ENCODE measurements at regions not wholly inside any gene's neighbourhood (a gene's known extent, or its start where the extent isn't known, plus 50 kb on each side); places are given as distances from the start of the nearest gene placed in this dataset.

GRCh38 chr11:104661901-104662300 lies 236.4 kb downstream of the CASP12 start:
- intact Hi-C loops (cut with DNase I): no loop called here

GRCh38 chr11:104661471-104661870 lies 236.8 kb downstream of the CASP12 start:
- Histone ChIP-seq H3K27ac (no peak overlapping the region), H3K36me3 (no peaks in the 10 kb centered on the region), H3K4me1 (no peaks in the 10 kb centered on the region), H3K9me3 (no peaks in the 10 kb centered on the region), H3K4me3 (no peak overlapping the region), H3K27me3 (no peaks in the 10 kb centered on the region)
- DNase-seq: no peak
- intact Hi-C loops (cut with DNase I): no loop called here
- WGBS, 2 donors: 80 to 84% methylated on average over 5 of the region's 5 CpGs
- TF ChIP-seq POLR2A (IDR thresholded peaks at IDR 0.05): no peak
- no peak for TF ChIP-seq POLR2AphosphoS5 (IDR thresholded peaks at IDR 0.05)

More at GRCh38 chr11:104661901-104662300, 236.4 kb downstream of the CASP12 start:
- WGBS, 2 donors: 70 to 87% methylated on average over 1 of the region's 1 CpG
- H3K27ac ChIP-seq: no peak overlapping the region
- TF ChIP-seq POLR2A (IDR thresholded peaks at IDR 0.05) (no peak), EP300 (IDR thresholded peaks at IDR 0.05) (no peak), POLR2AphosphoS5 (IDR thresholded peaks at IDR 0.05) (no peak), CTCF (IDR thresholded peaks at IDR 0.05) (no peak)
- H3K27me3 ChIP-seq: no peaks in the 10 kb centered on the region
- H3K9me3 ChIP-seq: no peaks in the 10 kb centered on the region
- H3K36me3 ChIP-seq: no peaks in the 10 kb centered on the region
- DNase-seq: no peak
- no peaks in the 10 kb centered on the region for H3K4me1 ChIP-seq
- no peak overlapping the region for H3K4me3 ChIP-seq

GRCh38 chr11:104658177-104658576 lies 240.1 kb downstream of the CASP12 start:
- H3K27ac ChIP-seq: no peak overlapping the region
- intact Hi-C loops (cut with DNase I): no loop called here
- TF ChIP-seq CTCF (IDR thresholded peaks at IDR 0.05) (no peak), EP300 (IDR thresholded peaks at IDR 0.05) (no peak), POLR2AphosphoS5 (IDR thresholded peaks at IDR 0.05) (no peak), POLR2A (IDR thresholded peaks at IDR 0.05) (no peak)
- H3K9me3 ChIP-seq: no peaks in the 10 kb centered on the region
- H3K36me3 ChIP-seq: no peaks in the 10 kb centered on the region
- H3K27me3 ChIP-seq: no peaks in the 10 kb centered on the region
- WGBS, 2 donors: 73 to 83% methylated on average over 3 of the region's 3 CpGs
- no peaks in the 10 kb centered on the region for H3K4me1 ChIP-seq
- H3K4me3 ChIP-seq: no peak overlapping the region
- DNase-seq: no peak

- Histone ChIP-seq H3K36me3 (no peaks in the 10 kb centered on the region), H3K27me3 (no peaks in the 10 kb centered on the region), H3K27ac (no peak overlapping the region), H3K4me3 (no peak overlapping the region), H3K4me1 (no peaks in the 10 kb centered on the region), H3K9me3 (no peaks in the 10 kb centered on the region)
- DNase-seq: no peak
- TF ChIP-seq POLR2A (IDR thresholded peaks at IDR 0.05): no peak
- no peak for TF ChIP-seq EP300 (IDR thresholded peaks at IDR 0.05)
- no peak for TF ChIP-seq POLR2AphosphoS5 (IDR thresholded peaks at IDR 0.05)
- TF ChIP-seq CTCF (IDR thresholded peaks at IDR 0.05): no peak
- intact Hi-C loops (cut with DNase I): no loop called here
- 85 to 87% methylated on average over 2 of the region's 2 CpGs for WGBS, 2 donors
Measured at GRCh38 chr11:104657083-104657482, 241.2 kb downstream of the CASP12 start.

- H3K9me3 ChIP-seq: no peaks in the 10 kb centered on the region
- TF ChIP-seq EP300 (IDR thresholded peaks at IDR 0.05) (no peak), POLR2AphosphoS5 (IDR thresholded peaks at IDR 0.05) (no peak)
- intact Hi-C loops (cut with DNase I): no loop called here
Measured at GRCh38 chr11:104655066-104655465, 243.2 kb downstream of the CASP12 start.

GRCh38 chr11:104654181-104654813 lies 244.0 kb downstream of the CASP12 start:
- H3K4me3 ChIP-seq: no peak overlapping the region
- no peaks in the 10 kb centered on the region for H3K27me3 ChIP-seq
- DNase-seq: no peak
- TF ChIP-seq POLR2A (IDR thresholded peaks at IDR 0.05) (no peak), EP300 (IDR thresholded peaks at IDR 0.05) (no peak)
- no peak overlapping the region for H3K27ac ChIP-seq
- no peaks in the 10 kb centered on the region for H3K4me1 ChIP-seq
- WGBS, 2 donors: 88 to 89% methylated on average over 1 of the region's 1 CpG
- no peaks in the 10 kb centered on the region for H3K36me3 ChIP-seq
- intact Hi-C loops (cut with DNase I): no loop called here
- no peaks in the 10 kb centered on the region for H3K9me3 ChIP-seq

More at GRCh38 chr11:104655066-104655465, 243.2 kb downstream of the CASP12 start:
- Histone ChIP-seq H3K27ac (no peak overlapping the region), H3K4me1 (no peaks in the 10 kb centered on the region), H3K4me3 (no peak overlapping the region), H3K27me3 (no peaks in the 10 kb centered on the region), H3K36me3 (no peaks in the 10 kb centered on the region)
- DNase-seq: no peak
